ENCODE measurements at regions not wholly inside any gene's neighbourhood (a gene's known extent, or its start where the extent isn't known, plus 50 kb on each side); places are given as distances from the start of the nearest gene placed in this dataset.
A peak's percentile ranks its signal among the peaks of the same experiment; 100 is the strongest.

DNA sequence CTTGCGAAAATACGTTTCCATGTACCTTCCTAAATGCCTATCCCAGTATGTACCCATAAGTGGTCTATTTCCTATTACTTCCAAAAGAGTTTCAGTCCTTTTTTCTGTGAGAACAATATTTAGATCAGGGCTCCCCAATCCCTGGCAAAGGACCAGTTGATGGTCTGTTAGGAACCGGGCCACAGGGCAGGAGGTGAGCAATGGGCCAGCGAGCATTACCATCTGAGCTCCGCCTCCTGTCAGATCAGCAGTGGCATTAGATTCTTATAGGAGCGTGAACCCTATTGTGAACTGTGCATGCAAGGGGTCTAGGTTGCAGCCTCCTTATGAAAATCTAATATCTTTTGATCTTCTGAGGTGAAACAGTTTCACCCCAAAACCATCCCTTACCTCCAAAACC is 859.1 kb downstream of the SLITRK6 start:
- Histone ChIP-seq H3K36me3 (ENCODE audit: insufficient read depth, low read length) (no peaks in the 10 kb centered on the region), H3K4me1 (ENCODE audit: insufficient read depth, low read length, poor library complexity, severe bottlenecking) (peaks cover 17% of the 10 kb centered on the region), H2AFZ (ENCODE audit: low read length) (no peak overlapping the region), H3K27ac (ENCODE audit: low read depth, low read length, poor library complexity, severe bottlenecking) (no peak overlapping the region), H3K79me2 (ENCODE audit: insufficient read depth, low read depth, low read length) (no peaks in the 10 kb centered on the region), H3K9me3 (ENCODE audit: low read length) (peaks cover 13% of the 10 kb centered on the region), H4K20me1 (ENCODE audit: insufficient read depth, low read length) (no peaks in the 10 kb centered on the region), H3K9me2 (ENCODE audit: insufficient read depth, low read length) (no peaks in the 10 kb centered on the region), H3K4me3 (ENCODE audit: low read depth, low read length, poor library complexity, severe bottlenecking) (no peak overlapping the region), H3K4me2 (ENCODE audit: low read length) (no peak overlapping the region)
- ChIA-PET POLR2A (interaction anchor here (0.5 to 0.9 kb wide), 3 partner anchors 9 to 14 kb away, joined by 3 to 4 read pairs (median 4); no protein-coding TSS in a partner anchor), CTCF (ENCODE audit: unreplicated experiment) (no interaction called here)
- no peak for TF ChIP-seq EZH2phosphoT487 (IDR thresholded peaks at IDR 0.05; ENCODE audit: borderline replicate concordance, low read depth, low read length)
- TF ChIP-seq, protein P1, sequence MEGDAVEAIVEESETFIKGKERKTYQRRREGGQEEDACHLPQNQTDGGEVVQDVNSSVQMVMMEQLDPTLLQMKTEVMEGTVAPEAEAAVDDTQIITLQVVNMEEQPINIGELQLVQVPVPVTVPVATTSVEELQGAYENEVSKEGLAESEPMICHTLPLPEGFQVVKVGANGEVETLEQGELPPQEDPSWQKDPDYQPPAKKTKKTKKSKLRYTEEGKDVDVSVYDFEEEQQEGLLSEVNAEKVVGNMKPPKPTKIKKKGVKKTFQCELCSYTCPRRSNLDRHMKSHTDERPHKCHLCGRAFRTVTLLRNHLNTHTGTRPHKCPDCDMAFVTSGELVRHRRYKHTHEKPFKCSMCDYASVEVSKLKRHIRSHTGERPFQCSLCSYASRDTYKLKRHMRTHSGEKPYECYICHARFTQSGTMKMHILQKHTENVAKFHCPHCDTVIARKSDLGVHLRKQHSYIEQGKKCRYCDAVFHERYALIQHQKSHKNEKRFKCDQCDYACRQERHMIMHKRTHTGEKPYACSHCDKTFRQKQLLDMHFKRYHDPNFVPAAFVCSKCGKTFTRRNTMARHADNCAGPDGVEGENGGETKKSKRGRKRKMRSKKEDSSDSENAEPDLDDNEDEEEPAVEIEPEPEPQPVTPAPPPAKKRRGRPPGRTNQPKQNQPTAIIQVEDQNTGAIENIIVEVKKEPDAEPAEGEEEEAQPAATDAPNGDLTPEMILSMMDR (conservative IDR thresholded peaks at IDR 0.05; ENCODE audit: low read length): no peak
- no TSS peak for BruUV-seq (replicated peaks)
- DNase-seq (ENCODE audit: low spot score): no peak
- intact Hi-C loops (cut with micrococcal nuclease; ENCODE audit: unreplicated experiment): no loop called here

GRCh38 chr13:84934911-84935310 is 864.3 kb downstream of the SLITRK6 start:
- POLR2A ChIA-PET: interaction anchor here (0.7 to 1.5 kb wide), 8 partner anchors 10 to 50 kb away, joined by 3 to 6 read pairs (median 4); no protein-coding TSS in a partner anchor
- CTCF ChIA-PET (ENCODE audit: unreplicated experiment): no interaction called here
- Histone ChIP-seq H3K4me3 (ENCODE audit: low read depth, low read length, poor library complexity, severe bottlenecking) (peak overlapping the region; percentile 66), H3K4me2 (ENCODE audit: low read length) (peak overlapping the region; percentile 85), H3K36me3 (ENCODE audit: insufficient read depth, low read length) (no peaks in the 10 kb centered on the region), H3K4me1 (ENCODE audit: insufficient read depth, low read length, poor library complexity, severe bottlenecking) (peaks cover 35% of the 10 kb centered on the region), H3K9me2 (ENCODE audit: insufficient read depth, low read length) (no peaks in the 10 kb centered on the region), H3K27ac (ENCODE audit: low read depth, low read length, poor library complexity, severe bottlenecking) (no peak overlapping the region), H4K20me1 (ENCODE audit: insufficient read depth, low read length) (no peaks in the 10 kb centered on the region), H3K79me2 (ENCODE audit: insufficient read depth, low read depth, low read length) (no peaks in the 10 kb centered on the region), H3K9me3 (ENCODE audit: low read length) (no peaks in the 10 kb centered on the region; the same call in 1 of the 2 replicates), H2AFZ (ENCODE audit: low read length) (peak overlapping the region; percentile 99)
- TF ChIP-seq, protein P1 (conservative IDR thresholded peaks at IDR 0.05; ENCODE audit: low read length): no peak
- no peak for TF ChIP-seq EZH2phosphoT487 (IDR thresholded peaks at IDR 0.05; ENCODE audit: borderline replicate concordance, low read depth, low read length)
- peak; percentile 29 for DNase-seq (ENCODE audit: low spot score)
- no TSS peak for BruUV-seq (replicated peaks)
- intact Hi-C loops (cut with micrococcal nuclease; ENCODE audit: unreplicated experiment): loop anchor here (10.0 kb wide), 1 partner anchor 450 kb away; no protein-coding TSS in a partner anchor

GRCh38 chr13:84933797-84934196 is 865.4 kb downstream of the SLITRK6 start:
- Histone ChIP-seq H3K4me2 (ENCODE audit: low read length) (peak overlapping the region; percentile 85), H2AFZ (ENCODE audit: low read length) (peak overlapping the region; percentile 99), H3K9me2 (ENCODE audit: insufficient read depth, low read length) (no peaks in the 10 kb centered on the region), H3K36me3 (ENCODE audit: insufficient read depth, low read length) (no peaks in the 10 kb centered on the region), H4K20me1 (ENCODE audit: insufficient read depth, low read length) (no peaks in the 10 kb centered on the region), H3K4me1 (ENCODE audit: insufficient read depth, low read length, poor library complexity, severe bottlenecking) (peaks cover 35% of the 10 kb centered on the region), H3K27ac (ENCODE audit: low read depth, low read length, poor library complexity, severe bottlenecking) (no peak overlapping the region), H3K9me3 (ENCODE audit: low read length) (no peaks in the 10 kb centered on the region; the same call in 1 of the 2 replicates), H3K4me3 (ENCODE audit: low read depth, low read length, poor library complexity, severe bottlenecking) (no peak overlapping the region), H3K79me2 (ENCODE audit: insufficient read depth, low read depth, low read length) (no peaks in the 10 kb centered on the region)
- CTCF ChIA-PET (ENCODE audit: unreplicated experiment): no interaction called here
- intact Hi-C loops (cut with micrococcal nuclease; ENCODE audit: unreplicated experiment): loop anchor here (10.0 kb wide), 1 partner anchor 451 kb away; no protein-coding TSS in a partner anchor
- no TSS peak for BruUV-seq (replicated peaks)
- POLR2A ChIA-PET: interaction anchor here (0.9 to 1.3 kb wide), 3 partner anchors 13 to 36 kb away, joined by 3 to 4 read pairs (median 3); no protein-coding TSS in a partner anchor
- no peak for DNase-seq (ENCODE audit: low spot score)
- TF ChIP-seq EZH2phosphoT487 (IDR thresholded peaks at IDR 0.05; ENCODE audit: borderline replicate concordance, low read depth, low read length): no peak
- TF ChIP-seq, protein P1 (conservative IDR thresholded peaks at IDR 0.05; ENCODE audit: low read length): no peak
